Right atrium auricular region (tissue), 2 donors: ENCODE measurements at regions not wholly inside any gene's neighbourhood (a gene's known extent, or its start where the extent isn't known, plus 50 kb on each side); places are given as distances from the start of the nearest gene placed in this dataset.

Experiments
- DNase-seq: peaks from one replicate; pipeline ENCODE4 v3.0.0-alpha.2; 2019; ENCODE audit warnings: low spot score
- H3K27ac ChIP-seq, 2 donors: fragments of 200-600 bp; sonication (generic); 1 replicate in 1 of 2; 2 replicates in 1 of 2; pipeline ENCODE4 v1.5.1; 2016 to 2019
- H3K27me3 ChIP-seq, 2 donors: fragments of 200-600 bp; sonication (generic); one replicate each; pipeline versions ENCODE4 v1.5.1 to v1.6.0; 2017 to 2019
- H3K36me3 ChIP-seq: fragments of 200-600 bp; sonication (generic); one replicate; pipeline ENCODE4 v1.5.1; 2016
- H3K4me1 ChIP-seq, 2 donors: fragments of 200-600 bp; sonication (generic); one replicate each; pipeline versions ENCODE4 v1.5.1 to v1.6.0; 2017 to 2019
- H3K4me3 ChIP-seq, 2 donors: fragments of 200-600 bp; sonication (generic); 1 replicate in 1 of 2; 2 replicates in 1 of 2; pipeline ENCODE4 v1.5.1; 2017 to 2019; ENCODE audit warnings: mild to moderate bottlenecking in 1 of 2, moderate library complexity in 1 of 2
- H3K9me3 ChIP-seq, 2 donors: fragments of 200-600 bp; sonication (generic); one replicate each; pipeline ENCODE4 v1.5.1; 2019
- CTCF ChIP-seq, 2 donors: fragments of 200-600 bp; sonication (generic); IDR thresholded peaks; one replicate each; pipeline ENCODE4 v1.5.1; 2019; ENCODE audit warnings: antibody characterized with exemption in 2 of 2

DNA sequence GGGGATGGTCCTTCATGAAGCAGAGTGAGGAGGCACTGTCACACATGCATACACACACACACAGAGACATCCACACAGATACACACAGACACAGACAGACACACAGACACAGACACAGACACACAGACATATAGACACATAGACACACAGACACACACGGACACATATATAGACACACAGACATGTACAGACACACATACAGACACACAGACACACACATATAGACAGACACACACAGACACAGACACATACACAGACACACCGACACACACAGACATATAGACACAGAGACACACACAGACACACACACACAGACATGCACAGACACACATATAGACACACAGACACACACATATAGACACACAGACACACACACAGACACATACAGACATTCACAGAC, 173.9 kb downstream of the URI1 start:
- Histone ChIP-seq H3K27me3 (no peaks in the 10 kb centered on the region), H3K4me1 (no peaks in the 10 kb centered on the region), H3K27ac (no peak overlapping the region), H3K4me3 (no peak overlapping the region), H3K9me3 (no peaks in the 10 kb centered on the region), H3K36me3 (no peaks in the 10 kb centered on the region)
- no peak for TF ChIP-seq CTCF (IDR thresholded peaks at IDR 0.05)
- no peak for DNase-seq

DNA sequence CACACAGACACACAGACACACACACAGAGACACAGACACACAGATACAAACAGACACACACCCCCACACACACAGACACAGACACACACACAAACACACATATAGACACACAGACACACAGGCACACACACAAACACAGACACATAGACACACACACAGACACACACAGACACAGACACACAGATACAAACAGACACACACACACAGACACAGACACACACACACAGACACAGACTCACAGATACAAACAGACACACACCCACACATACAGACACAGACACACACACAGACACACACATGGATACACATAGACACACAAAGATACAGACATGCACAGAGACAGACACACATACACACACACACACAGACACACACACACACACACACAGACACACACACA, 174.5 kb downstream of the URI1 start:
- DNase-seq = no peak
- no peak overlapping the region for H3K4me3 ChIP-seq
- H3K27me3 ChIP-seq = no peaks in the 10 kb centered on the region
- no peaks in the 10 kb centered on the region for H3K36me3 ChIP-seq
- no peaks in the 10 kb centered on the region for H3K4me1 ChIP-seq
- H3K9me3 ChIP-seq = no peaks in the 10 kb centered on the region
- TF ChIP-seq CTCF (IDR thresholded peaks at IDR 0.05) = no peak
- no peak overlapping the region for H3K27ac ChIP-seq

DNA sequence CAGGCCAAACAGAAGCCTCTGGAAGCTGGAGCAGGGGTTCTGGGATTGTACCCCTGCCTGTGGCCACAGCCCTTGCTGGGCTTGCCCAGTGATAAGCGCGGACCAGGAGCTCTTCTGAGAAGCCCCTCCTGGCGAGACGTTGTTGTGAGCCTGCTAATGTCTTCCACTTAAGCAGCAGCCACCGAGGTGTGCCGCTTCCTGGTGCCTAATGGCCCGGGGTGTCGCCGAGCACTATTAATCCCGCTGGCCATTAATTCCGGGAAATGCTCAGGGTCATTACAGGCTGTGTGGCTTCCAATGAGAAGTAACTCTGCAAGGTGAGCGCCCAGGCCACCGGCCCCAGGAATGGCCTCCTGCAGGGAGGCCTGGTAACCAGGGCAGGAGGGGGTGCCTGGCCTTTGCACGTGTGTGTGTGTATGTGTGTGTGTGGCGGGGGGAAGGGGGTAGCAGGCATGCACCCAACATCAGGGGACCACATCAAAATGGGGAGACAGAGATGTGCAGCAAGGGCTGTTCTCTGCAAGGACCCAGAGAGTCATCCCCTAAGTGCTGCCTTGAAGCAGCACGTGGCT, 175.0 kb downstream of the URI1 start:
- Histone ChIP-seq H3K9me3 (no peaks in the 10 kb centered on the region), H3K36me3 (no peaks in the 10 kb centered on the region), H3K4me3 (no peak overlapping the region), H3K4me1 (no peaks in the 10 kb centered on the region), H3K27ac (no peak overlapping the region), H3K27me3 (no peaks in the 10 kb centered on the region)
- no peak for DNase-seq
- no peak for TF ChIP-seq CTCF (IDR thresholded peaks at IDR 0.05)

GRCh38 chr19:30117636-30118145, 175.7 kb downstream of the URI1 start:
- H3K4me1 ChIP-seq = no peaks in the 10 kb centered on the region
- H3K9me3 ChIP-seq = no peaks in the 10 kb centered on the region
- H3K27ac ChIP-seq = no peak overlapping the region
- TF ChIP-seq CTCF (IDR thresholded peaks at IDR 0.05) = no peak
- H3K27me3 ChIP-seq = no peaks in the 10 kb centered on the region
- no peaks in the 10 kb centered on the region for H3K36me3 ChIP-seq
- no peak for DNase-seq
- no peak overlapping the region for H3K4me3 ChIP-seq

- Histone ChIP-seq H3K4me1 (no peaks in the 10 kb centered on the region), H3K36me3 (no peaks in the 10 kb centered on the region), H3K4me3 (no peak overlapping the region), H3K27me3 (no peaks in the 10 kb centered on the region), H3K9me3 (no peaks in the 10 kb centered on the region), H3K27ac (no peak overlapping the region)
- no peak for TF ChIP-seq CTCF (IDR thresholded peaks at IDR 0.05)
- no peak for DNase-seq
Observed at GRCh38 chr19:30118221-30118620, 176.2 kb downstream of the URI1 start.

DNA sequence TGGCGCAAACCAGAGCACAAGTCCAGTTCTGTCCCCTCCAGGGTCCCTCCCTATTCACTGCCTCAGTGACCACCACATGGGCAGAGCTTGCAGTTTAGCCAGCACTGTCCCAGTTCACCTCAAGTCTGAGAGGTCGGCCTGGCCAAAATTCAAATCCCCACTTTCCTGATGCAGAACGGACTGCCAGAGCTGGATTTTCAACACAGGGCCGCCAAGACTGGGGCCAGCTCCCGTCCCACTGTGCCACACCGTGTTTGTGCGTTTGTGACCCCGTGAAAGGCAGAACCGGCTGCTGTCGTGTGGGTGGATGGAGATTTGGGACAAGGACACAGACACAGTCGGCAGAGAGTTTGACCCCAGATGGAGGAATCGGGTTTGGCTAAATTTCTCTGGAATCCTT, 176.7 kb downstream of the URI1 start:
- Histone ChIP-seq H3K27me3 (no peaks in the 10 kb centered on the region), H3K27ac (no peak overlapping the region), H3K4me1 (no peaks in the 10 kb centered on the region), H3K36me3 (no peaks in the 10 kb centered on the region), H3K4me3 (no peak overlapping the region), H3K9me3 (no peaks in the 10 kb centered on the region)
- no peak for DNase-seq
- TF ChIP-seq CTCF (IDR thresholded peaks at IDR 0.05) = no peak
